IPS DF 4.7 (cell line): ENCODE measurements at regions not wholly inside any gene's neighbourhood (a gene's known extent, or its start where the extent isn't known, plus 50 kb on each side); places are given as distances from the start of the nearest gene placed in this dataset.

Experiments used
- DNase-seq: peaks from one replicate; pipeline ENCODE4 v3.0.0-alpha.2; 2013; ENCODE audit warnings: low spot score; ENCODE audit errors: extremely low read depth

DNA sequence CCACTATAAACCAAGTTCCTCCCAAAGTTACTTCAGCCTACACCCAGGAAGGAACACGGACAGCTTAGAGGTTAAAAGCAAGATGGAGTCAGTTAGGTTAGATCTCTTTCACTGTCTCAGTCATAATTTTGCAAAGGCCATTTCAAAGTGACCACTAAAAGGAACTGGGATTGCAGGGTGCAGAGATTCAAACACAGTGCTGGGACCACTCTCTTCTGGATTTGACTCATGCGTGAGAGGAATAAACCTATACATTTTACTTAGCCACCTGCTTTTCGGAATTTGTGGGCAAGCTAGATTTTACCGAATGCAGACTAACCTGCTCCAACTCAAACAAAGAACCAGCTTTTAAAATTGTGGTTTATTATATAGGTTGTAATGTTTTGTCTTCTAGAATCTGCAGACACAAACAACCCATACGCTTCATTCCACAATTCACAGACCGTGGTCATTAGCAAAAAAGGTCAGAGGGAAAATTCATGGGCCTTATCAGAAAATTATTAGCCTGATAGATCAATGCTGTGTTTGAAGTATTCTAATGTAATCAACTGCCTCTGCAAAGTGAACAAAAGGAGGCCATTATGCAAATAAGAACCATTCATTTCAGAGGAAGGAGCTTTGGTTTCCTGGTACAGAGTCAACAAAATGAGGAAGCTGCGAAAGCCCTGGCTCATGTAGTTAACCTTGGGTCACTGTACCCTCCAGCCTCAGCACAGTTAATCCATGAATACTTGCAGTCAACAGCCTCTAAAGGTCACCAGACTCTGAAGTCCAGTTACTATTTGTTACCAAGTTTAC is 342.7 kb upstream of the KLF6 start:
- DNase-seq = no peak

GRCh38 chr10:4125776-4126175 is 340.8 kb upstream of the KLF6 start:
- DNase-seq = no peak

DNA sequence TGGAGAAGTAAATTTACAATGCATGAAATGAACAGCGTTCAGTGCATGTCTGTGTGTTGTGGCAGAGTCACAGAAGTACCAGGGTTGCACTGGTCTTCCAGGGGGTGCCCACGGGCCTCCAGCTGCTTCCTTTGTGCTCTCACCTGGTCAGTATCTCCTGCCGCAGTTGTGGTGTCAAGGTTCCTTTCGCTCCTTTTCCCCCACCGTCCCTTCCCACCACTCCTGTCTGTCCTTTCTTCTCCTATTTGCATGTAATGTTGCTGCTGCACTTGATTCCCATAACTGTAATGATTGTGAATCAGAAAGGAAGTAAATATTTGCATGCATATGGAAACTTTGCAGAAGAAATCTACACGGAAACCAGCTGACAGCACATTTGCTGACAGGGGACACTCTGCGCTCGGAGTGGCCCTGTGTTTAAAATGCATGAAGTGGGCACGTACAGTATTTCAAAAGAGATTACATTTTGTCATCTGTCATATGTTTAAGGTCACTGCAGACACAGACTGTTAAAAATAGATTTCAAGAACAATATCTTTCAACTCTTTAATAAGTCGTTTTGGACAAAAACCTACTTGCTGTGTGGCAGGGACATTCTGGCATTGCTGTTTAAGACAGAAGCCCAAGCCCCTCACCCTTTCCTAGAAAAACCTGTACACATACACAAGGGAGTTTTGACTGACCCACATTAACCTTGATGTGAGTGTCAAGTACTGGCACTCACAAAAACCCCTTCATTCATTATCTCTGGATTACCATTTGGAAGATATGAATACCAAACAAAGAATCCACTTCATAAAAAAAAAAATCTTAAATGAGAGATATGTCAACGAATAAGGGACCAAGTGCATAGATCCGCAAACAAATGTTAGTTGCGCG is 336.7 kb upstream of the KLF6 start:
- DNase-seq = no peak

- DNase-seq = no peak
These were observed 335.3 kb upstream of the KLF6 start for GRCh38 chr10:4120096-4120853.

DNA sequence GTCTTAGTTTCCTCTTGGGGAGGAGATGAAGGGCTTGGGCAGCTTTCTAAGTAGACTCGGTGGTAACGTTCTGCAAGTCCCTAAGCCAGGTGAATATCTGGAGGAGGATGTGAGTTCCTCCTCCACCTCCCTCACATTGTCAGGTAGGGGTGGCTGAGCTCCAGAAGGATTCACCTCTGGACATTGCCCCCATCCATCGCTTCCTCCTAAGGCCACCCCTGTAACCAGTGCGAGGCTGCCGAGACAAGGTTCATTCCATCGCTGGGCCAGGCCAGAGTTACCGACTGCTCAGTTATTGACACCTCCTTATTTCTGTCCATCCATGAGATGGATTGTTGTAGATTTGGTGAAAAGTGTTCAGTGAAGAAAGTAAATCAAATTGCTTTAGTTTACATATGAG is 334.1 kb upstream of the KLF6 start:
- DNase-seq = no peak

- DNase-seq = no peak
These were observed 332.6 kb upstream of the KLF6 start for GRCh38 chr10:4117604-4118003.

- no peak for DNase-seq
These were observed 326.6 kb upstream of the KLF6 start for GRCh38 chr10:4111643-4112042.

DNA sequence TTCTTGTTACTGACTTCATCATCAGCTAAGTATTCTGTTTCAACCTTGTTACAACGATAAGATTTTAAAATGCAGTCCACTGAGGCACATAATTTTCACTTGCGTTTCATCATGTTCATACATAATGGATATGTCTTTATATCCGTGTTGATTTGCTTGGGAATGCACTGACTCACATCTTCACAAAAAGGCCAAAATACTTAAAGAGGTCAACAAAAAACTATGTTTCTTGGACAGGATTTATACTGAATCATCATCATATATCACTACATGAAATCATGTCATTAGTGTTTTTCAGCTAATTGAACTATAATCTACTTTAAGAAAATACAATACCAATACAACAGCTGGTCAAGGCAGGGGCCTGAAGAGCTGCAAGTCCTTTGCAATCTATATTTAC is 324.5 kb upstream of the KLF6 start:
- DNase-seq = no peak

DNA sequence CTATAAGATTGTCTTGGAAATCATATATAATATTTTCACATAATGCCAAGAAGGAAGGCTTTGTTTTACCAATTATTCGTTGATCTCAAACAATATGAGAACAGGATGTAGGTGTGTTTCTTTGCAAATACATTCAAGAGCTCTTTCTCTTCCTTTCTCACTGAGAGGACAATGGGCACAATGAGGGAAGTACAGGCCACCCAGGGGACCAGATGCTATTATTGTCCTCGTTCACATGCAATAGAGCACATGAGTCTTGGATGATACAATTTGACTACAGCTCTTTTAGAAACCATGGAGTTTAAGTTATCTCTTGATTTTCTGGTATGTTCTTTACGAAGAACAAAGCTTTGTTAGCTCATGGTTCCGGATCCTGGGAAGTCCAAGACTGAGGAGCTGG is 323.7 kb upstream of the KLF6 start:
- no peak for DNase-seq

DNA sequence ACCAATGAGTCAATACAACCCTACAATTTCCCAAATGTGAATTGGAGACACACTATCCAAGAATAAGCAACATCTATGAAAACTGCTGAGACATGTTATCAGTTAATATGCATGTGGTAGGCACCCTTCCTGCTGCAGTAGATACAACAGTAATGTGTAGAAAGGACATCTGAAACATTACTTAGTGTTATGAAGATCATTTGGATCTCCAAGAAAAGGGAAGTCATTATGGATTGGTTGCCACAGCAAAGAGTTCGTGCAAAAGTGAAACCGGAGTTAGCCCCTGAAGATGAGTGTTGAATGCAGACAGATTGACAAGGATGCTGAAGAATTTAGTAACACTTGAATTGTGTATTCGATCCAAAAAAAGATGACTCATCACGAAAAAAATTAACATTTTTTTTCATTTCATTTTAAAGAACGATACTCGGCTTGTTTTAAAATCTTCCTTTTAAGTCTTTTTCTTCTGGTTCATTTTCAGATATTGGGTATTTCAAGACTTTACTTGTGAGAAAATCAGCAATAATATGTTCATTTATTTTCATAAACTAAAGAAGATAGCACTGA is 322.4 kb upstream of the KLF6 start:
- no peak for DNase-seq

DNA sequence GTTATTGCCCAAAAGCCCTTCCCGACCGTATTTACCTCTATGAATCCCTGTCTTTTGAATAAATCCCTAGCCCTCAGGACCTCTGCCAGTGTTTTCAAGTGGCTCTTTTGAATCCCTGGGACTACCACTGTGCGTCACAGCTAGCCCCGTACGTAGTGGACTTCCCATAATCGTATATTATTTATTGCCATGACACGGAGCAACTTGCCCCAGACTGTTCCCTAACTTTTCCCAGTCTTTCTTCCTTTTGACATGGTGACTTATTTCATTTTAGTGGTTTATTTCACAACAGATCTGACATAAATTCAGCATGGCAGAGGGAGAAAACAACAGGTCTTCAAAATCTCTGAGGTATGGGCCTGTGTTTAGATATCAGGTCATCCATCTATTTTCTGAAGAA is 318.6 kb upstream of the KLF6 start:
- DNase-seq = no peak

GRCh38 chr10:4102802-4103344 is 317.9 kb upstream of the KLF6 start:
- DNase-seq = no peak

- DNase-seq = no peak
These were observed 317.1 kb upstream of the KLF6 start for GRCh38 chr10:4101918-4102654.

GRCh38 chr10:4100380-4100779 is 315.4 kb upstream of the KLF6 start:
- DNase-seq = no peak

DNA sequence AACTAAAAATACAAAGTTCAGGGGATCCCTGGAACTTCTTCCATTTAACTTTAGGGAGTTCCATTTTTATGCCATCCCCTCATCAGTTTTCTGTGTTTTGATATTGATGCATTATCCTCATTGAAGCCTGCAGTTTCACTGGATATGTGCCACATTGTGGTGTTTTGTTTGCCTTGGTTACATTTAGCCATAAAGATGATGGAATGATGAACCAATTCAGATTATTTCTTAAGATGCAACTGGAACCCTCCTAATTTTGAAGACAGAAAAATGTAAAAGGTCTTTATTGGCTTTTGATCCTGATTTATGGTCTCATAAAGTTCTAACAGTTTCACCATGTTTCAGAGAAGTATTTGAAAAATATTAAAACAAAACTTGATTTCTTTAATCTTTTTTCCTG is 314.2 kb upstream of the KLF6 start:
- no peak for DNase-seq

GRCh38 chr10:4095166-4095917 is 310.3 kb upstream of the KLF6 start:
- no peak for DNase-seq

DNA sequence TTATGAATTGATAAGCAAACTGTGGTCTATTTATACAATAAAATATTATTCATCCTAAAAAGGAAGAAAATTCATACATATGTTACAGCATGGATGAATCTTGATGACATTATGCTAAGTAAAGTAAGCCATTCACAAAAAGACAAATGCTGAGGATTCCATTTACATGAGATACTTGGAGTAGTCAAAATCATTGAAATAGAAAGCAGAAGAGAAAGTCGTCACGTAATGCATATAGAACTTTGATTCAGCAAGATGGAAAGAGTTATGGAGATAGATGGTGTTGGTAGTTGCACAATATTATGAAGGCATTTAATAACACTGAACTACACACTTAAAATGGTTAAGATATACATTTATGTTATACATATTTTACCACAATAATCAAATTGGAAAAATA is 309.7 kb upstream of the KLF6 start:
- DNase-seq = no peak

- no peak for DNase-seq
These were observed 308.4 kb upstream of the KLF6 start for GRCh38 chr10:4093438-4093837.

DNA sequence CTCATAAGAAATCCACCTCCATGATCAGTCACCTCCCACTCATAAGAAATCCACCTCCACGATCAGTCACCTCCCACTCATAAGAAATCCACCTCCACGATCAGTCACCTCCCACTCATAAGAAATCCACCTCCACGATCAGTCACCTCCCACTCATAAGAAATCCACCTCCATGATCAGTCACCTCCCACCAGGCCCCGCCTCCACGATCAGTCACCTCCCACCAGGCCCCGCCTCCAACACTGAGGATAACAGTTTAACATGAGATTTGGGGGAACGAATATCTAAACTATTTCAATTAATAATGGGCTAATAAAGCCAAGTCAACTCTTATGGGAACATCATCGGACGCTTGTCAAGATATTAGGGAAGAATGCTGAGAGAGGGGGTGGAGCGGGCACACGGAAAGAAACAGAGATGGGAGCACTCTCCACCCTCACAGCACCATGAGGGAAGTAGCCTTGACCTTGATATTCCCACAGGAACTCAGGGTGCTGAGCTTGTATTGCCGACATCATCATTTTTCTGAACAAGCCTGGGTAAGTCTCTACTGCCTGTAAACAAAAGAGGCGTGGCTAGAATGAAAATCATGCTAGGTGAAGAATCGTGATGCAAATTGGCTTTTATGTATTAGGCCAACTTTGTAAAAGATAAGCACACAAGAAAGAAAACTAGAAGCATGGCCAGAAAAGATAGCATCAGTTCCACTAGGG is 303.5 kb upstream of the KLF6 start:
- no peak for DNase-seq
